DMS79 (cell line): ENCODE measurements at regions not wholly inside any gene's neighbourhood (a gene's known extent, or its start where the extent isn't known, plus 50 kb on each side); places are given as distances from the start of the nearest gene placed in this dataset.
"Not testable (repeated sequence)": the region's sequence is repeated elsewhere in the genome, so short reads cannot be mapped to it uniquely, and the experiment has no call there.

Experiments
- DNase-seq: peaks from one replicate; lab custom pipeline; 2025; lab: John Stamatoyannopoulos, UW

GRCh38 chr9:85880507-85880906 is 60.4 kb upstream of the NAA35 start:
- not testable (repeated sequence) for DNase-seq

- DNase-seq = no peak
Observed at GRCh38 chr9:85884256-85884655, 56.7 kb upstream of the NAA35 start.

- no peak for DNase-seq
Observed at GRCh38 chr9:85890962-85891361, 50.0 kb upstream of the NAA35 start.
